HG03558 (cell line): ENCODE measurements at regions not wholly inside any gene's neighbourhood (a gene's known extent, or its start where the extent isn't known, plus 50 kb on each side); places are given as distances from the start of the nearest gene placed in this dataset.
"Not testable (repeated sequence)": the region's sequence is repeated elsewhere in the genome, so short reads cannot be mapped to it uniquely, and the experiment has no call there.

Experiments used
- ATAC-seq: cut with Tn5 transposase; IDR thresholded peaks from one replicate; pipeline ENCODE4 v1.9.1; 2021; ENCODE audit warnings: moderate number of reproducible peaks; ENCODE audit not compliant: unreplicated experiment; ENCODE audit errors: extremely low read depth

DNA sequence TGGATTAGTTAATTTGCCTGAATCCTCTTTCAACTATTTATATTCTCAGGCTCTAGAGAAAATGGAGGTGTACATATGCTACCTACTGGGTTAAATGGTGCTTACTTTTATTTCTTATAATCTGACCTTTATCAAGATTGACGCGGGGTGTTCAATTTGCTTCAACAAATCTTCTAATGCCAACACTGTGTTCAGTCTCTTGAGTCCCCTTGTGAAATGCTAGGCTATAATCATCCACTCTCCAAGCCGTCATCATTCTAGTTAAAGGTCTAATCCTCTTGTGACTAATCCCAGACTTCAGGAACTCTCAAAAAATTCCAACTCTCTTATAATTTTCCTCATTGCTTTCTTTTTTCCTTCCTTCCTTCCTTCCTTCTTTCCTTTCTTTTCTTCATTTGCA is 1396.2 kb downstream of the CDH8 start:
- ATAC-seq, result no peak

DNA sequence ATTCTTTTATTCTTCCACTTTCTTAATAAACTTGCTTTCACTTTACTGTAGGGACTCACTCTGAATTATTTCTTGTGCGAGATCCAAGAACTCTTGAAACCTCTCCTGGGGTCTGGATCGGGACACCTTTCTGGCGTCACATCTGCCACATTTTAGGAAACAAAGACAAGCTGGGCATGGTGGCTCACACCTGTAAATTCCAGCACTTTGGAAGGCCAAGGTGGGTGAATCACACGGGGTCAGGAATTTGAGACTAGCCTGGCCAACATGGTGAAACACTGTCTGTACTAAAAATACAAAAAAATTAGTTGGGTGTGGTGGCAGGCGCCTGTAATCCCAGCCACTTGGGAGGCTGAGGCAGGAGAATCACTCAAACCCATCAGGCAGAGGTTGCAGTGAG is 1399.6 kb downstream of the CDH8 start:
- not testable (repeated sequence) for ATAC-seq

DNA sequence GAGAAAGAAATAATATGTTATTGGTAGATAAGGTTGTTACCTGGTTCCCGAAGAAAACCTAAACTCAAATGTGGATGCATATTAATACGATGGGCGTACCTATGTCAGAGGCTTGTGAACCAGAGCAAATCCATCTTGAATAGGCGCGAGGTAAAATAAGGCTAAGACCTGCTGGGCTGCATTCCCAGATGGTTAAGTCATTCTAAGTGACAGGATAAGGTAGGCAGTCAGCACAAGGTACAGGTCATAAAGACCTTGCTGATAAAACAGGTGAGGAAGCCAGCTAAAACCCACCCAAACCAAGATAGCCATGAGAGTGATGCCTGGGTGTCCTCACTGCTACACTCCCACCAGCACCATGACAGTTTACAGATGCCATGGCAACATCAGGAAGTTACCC is 1400.1 kb downstream of the CDH8 start:
- no peak for ATAC-seq

GRCh38 chr16:60635548-60635947 is 1400.7 kb downstream of the CDH8 start:
- ATAC-seq, result no peak

- no peak for ATAC-seq
These were observed 1424.4 kb downstream of the CDH8 start for GRCh38 chr16:60611844-60612243.

- ATAC-seq, result no peak
These were observed 1427.3 kb downstream of the CDH8 start for GRCh38 chr16:60608971-60609370.

GRCh38 chr16:60605652-60606051 is 1430.6 kb downstream of the CDH8 start:
- ATAC-seq, result not testable (repeated sequence)

GRCh38 chr16:60605176-60605575 is 1431.1 kb downstream of the CDH8 start:
- ATAC-seq, result no peak

DNA sequence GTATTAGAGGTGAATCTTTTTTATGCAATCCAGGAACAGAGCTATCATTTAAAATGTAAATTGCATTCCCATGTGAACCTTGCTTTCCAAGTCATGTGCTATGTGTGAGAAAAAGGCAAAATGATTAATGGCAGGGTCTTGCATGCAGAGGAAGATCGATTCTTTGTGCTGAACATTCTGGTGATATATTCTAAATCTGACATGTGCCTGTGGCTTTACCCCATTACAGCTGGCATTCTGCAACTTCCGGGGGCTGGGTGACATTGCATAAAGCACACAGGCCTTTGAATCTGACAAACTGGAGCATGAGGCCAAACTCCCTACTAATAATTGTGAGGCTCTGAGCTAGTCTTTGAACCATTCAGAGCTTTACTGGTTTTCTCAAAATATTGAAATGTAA is 1449.7 kb downstream of the CDH8 start:
- no peak for ATAC-seq

- no peak for ATAC-seq
These were observed 1453.7 kb downstream of the CDH8 start for GRCh38 chr16:60582528-60582927.

- ATAC-seq, result no peak
These were observed 1469.3 kb downstream of the CDH8 start for GRCh38 chr16:60566901-60567300.

DNA sequence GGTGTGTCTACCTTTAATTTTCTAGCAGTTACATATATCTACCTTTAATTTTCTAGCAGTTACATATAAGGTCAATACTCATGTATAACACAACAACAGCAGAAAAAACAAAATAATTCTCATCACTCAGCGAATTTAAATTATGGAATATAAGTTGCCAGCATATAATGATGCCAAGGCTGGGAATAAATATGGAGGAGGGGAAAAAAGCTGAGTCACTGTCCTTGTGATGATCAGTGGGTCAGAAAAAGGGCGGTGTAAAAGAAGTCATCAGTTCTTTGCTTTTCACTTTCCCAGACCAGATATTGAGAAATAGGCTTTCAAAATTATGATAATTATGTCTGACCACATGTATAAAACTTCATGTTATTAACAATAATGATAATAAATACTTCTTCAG is 1471.7 kb downstream of the CDH8 start:
- ATAC-seq, result no peak

DNA sequence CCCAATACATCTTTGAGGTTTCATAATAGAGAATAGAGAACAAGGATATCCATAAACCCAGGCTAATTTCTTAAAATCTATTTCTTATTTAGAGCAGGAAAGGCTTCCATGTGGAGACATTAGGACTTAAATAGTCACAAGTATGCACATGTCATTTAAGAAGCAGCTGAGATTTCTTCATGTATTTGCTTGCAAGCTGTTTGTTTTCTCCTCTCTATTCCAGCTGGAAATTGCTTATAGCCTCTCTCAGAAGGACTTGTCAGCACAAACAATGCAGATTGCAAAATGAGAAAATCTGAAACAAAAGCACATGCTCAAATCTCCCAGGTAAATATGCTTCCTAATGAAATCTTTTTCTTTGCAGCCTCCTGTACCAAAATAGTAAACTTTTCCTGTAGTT is 1473.1 kb downstream of the CDH8 start:
- ATAC-seq, result no peak

GRCh38 chr16:60558936-60559335 is 1477.3 kb downstream of the CDH8 start:
- ATAC-seq, result no peak

GRCh38 chr16:60553090-60553757 is 1483.0 kb downstream of the CDH8 start:
- no peak for ATAC-seq

DNA sequence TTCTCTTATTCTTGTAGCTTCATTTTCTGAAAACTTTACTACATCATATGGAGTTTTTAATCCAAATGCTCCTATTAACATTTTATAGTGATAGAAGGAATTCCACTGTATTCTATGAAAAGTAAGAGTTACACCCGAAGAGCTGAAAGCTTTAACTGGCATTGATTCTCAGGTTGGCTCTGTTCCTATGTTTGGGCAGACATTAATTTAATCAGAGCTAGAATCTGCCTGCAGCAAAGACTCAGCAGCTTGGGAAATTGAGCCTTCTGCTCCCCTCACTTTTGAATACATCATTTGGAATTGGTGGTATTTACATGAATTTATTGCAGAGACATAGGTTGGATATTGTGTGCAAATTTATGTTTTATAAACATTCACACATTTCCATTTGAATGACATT is 1494.7 kb downstream of the CDH8 start:
- no peak for ATAC-seq

DNA sequence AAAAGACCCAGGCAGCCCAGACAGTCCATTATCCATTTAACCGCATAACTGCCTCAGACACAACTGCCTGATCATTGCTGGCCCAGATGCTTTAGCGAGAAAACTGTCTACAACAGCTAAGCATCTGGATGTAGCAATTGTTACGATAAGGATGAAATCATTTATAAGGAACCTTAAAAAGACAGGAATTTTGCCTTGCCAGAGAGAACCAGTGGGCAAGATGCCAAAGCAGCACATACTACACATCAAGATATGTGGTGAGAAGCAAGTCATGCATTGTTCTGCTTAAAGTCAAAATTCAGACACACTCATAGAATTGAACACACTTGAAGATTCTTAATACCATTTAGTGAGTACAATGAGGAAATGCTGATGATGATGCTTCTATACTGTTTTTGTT is 1525.3 kb downstream of the CDH8 start:
- ATAC-seq, result no peak

DNA sequence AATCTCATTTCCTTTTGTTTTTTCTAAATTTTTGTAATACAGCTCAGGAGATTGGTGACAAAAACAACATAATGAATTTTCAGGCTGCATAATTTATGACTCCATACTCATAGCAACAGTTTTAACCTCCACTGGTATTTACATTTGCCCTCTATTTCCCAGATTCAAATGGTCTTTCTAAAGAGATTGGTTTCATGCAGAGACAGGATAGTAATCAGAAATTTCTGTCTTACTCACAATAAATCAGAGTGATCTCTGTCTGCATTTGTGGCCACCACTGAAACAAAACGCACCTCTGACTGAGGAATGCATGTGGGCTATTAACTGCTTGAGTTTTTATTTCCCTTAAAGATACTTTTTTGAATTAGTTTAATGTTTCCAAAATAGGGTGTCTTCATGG is 1526.0 kb downstream of the CDH8 start:
- no peak for ATAC-seq

GRCh38 chr16:60491273-60491672 is 1545.0 kb downstream of the CDH8 start:
- no peak for ATAC-seq

- ATAC-seq, result no peak
These were observed 1550.3 kb downstream of the CDH8 start for GRCh38 chr16:60485872-60486489.

DNA sequence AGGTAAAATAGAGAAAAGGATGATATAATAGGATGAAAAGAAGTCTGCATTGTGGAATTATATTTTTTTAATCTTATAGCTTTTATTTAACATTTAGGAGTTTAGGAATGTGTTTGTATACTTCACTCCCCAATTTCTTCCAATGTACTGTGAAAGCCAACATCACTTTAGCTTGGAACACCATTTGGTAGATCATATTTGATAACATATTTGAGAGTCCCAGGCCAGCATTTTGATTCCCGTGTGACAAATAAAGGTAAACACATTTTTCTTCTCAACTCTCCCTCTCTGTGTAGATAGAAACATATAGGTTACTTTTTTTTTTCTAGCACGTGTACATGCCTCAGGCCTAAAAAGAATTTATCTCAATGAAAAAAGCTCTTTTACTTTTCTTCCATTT is 1551.3 kb downstream of the CDH8 start:
- no peak for ATAC-seq

DNA sequence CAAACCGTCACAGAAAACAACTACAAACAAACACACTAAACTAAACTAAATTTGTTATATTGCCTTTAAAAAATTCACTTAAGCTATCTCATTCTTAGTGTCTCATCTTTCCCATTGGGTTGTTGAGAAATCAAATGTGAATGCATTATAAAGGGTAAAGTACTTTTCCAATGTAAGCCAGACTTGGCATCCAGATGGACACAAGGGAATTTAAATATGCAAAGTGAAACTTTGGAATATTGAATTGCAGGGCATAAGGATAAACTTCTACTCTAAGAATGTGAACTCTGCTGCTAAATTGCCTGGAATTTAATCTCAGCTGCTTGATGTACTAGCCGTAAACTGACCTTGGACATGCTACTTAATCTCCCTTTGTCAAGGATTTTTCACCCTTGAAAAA is 1554.6 kb downstream of the CDH8 start:
- no peak for ATAC-seq
